HepG2 (cell line): ENCODE measurements at regions not wholly inside any gene's neighbourhood (a gene's known extent, or its start where the extent isn't known, plus 50 kb on each side); places are given as distances from the start of the nearest gene placed in this dataset.
A peak's percentile ranks its signal among the peaks of the same experiment; 100 is the strongest.

Source experiments
- ATAC-seq: fragments of 200-7000 bp; cut with Tn5 transposase; 3 replicates; pipeline ENCODE4 v1.9.1; 2020; ENCODE audit warnings: mild to moderate bottlenecking, moderate library complexity
- BruUV-seq: library from RNA; stranded (reverse); fragments of 400-500 nt; replicated peaks from 2 replicates; lab custom pipeline; 2021; lab: Mats Ljungman, UMichigan
- CTCF ChIA-PET: fragments of 300-600 bp; formaldehyde crosslinking; extraction: SDS; loops from one replicate; lab custom pipeline; 2021; ENCODE audit warnings: low total read pairs, inconsistent platforms, low intra/inter-chr PET ratio; lab: Yijun Ruan, JAX
- POLR2A ChIA-PET: fragments of 350-600 bp; sonication (Branson Sonifier 250); formaldehyde crosslinking; loops from one replicate; lab custom pipeline; 2020; ENCODE audit warnings: antibody characterized with exemption, inconsistent platforms; lab: Yijun Ruan, JAX
- DNase-seq: peaks from one replicate; pipeline ENCODE4 v3.0.0-alpha.2; 2015; ENCODE audit warnings: low spot score
- FAIRE-seq: peaks from 3 replicates; lab custom pipeline; 2011; peaks lifted over from hg19 to GRCh38; lab: Jason Lieb, UNC
- H2AFZ ChIP-seq: one replicate; pipeline ENCODE4 v1.6.1; 2011; ENCODE audit warnings: low read length, inconsistent platforms
- H3K27ac ChIP-seq: fragments of 300-600 bp; 3 replicates; pipeline ENCODE4 v1.8.0; 2011; ENCODE audit warnings: mixed run types, mild to moderate bottlenecking, mixed read lengths, low read length, inconsistent platforms; ENCODE audit not compliant: insufficient read depth; ENCODE audit errors: extremely low read length
- H3K27me3 ChIP-seq, 2 experiments: fragments of 200-600 bp in 1 of 2; 2 replicates in 1 of 2; 3 replicates in 1 of 2; pipeline versions ENCODE4 v1.6.0 to v1.8.0; 2011; ENCODE audit warnings: low read length in 2 of 2, mild to moderate bottlenecking in 2 of 2, moderate library complexity in 2 of 2, inconsistent platforms in 1 of 2; ENCODE audit not compliant: insufficient read depth in 2 of 2, control insufficient read depth in 1 of 2
- H3K36me3 ChIP-seq, 2 experiments: fragments of 200-600 bp in 1 of 2; replicated peaks in 1 of 2; 2 replicates in 1 of 2; 3 replicates in 1 of 2; pipeline versions ENCODE4 v1.5.1 to v1.8.0; 2011; ENCODE audit warnings: low read length in 2 of 2, inconsistent platforms in 1 of 2; ENCODE audit not compliant: insufficient read depth in 2 of 2, control insufficient read depth in 1 of 2
- H3K4me1 ChIP-seq: 2 replicates; pipeline ENCODE4 v1.5.1; 2012; ENCODE audit warnings: low read length, inconsistent platforms; ENCODE audit not compliant: insufficient read depth
- H3K4me2 ChIP-seq: 2 replicates; pipeline ENCODE4 v1.6.0; 2011; ENCODE audit warnings: low read depth, low read length, inconsistent platforms
- H3K4me3 ChIP-seq, 3 experiments: fragments of 200-600 bp in 1 of 3; sonication (generic), shearing (Covaris generic) in 1 of 3; replicated peaks in 1 of 3; 2 replicates each; pipeline ENCODE4 v1.5.1; 2011 to 2016; ENCODE audit warnings: low read length in 3 of 3, inconsistent platforms in 2 of 3, low read depth in 2 of 3, mild to moderate bottlenecking in 2 of 3, control low read depth in 1 of 3, mixed read lengths in 1 of 3; ENCODE audit not compliant: insufficient read depth in 1 of 3
- H3K79me2 ChIP-seq: one replicate; pipeline ENCODE4 v1.6.1; 2011; ENCODE audit warnings: low read length, inconsistent platforms; ENCODE audit not compliant: insufficient read depth
- H3K9ac ChIP-seq: 2 replicates; pipeline ENCODE4 v1.6.0; 2011; ENCODE audit warnings: mild to moderate bottlenecking, low read depth, low read length, inconsistent platforms; ENCODE audit not compliant: insufficient read depth
- H3K9me3 ChIP-seq: 2 replicates; pipeline ENCODE4 v1.5.1; 2012; ENCODE audit warnings: mild to moderate bottlenecking, low read length
- H4K20me1 ChIP-seq: 2 replicates; pipeline ENCODE4 v1.6.0; 2011; ENCODE audit warnings: inconsistent platforms, mild to moderate bottlenecking, low read length, moderate library complexity; ENCODE audit not compliant: insufficient read depth
- CENPX ChIP-seq: sonication (generic); formaldehyde crosslinking; IDR thresholded peaks from 2 replicates; pipeline ENCODE4 v1.9.0; 2021; ENCODE audit warnings: mild to moderate bottlenecking, missing genetic modification reagents, moderate library complexity
- EED ChIP-seq: sonication (generic); formaldehyde crosslinking; IDR thresholded peaks from 2 replicates; pipeline ENCODE4 v1.5.0; 2020; ENCODE audit warnings: mild to moderate bottlenecking, missing genetic modification reagents
- FOXK2 ChIP-seq: fragments of 450-650 bp; IDR thresholded peaks from 2 replicates; pipeline ENCODE4 v1.6.1; 2016
- GLI4 ChIP-seq: sonication (generic); formaldehyde crosslinking; IDR thresholded peaks from 2 replicates; pipeline ENCODE4 v1.5.1; 2020; ENCODE audit warnings: missing genetic modification reagents, mild to moderate bottlenecking, moderate library complexity, borderline replicate concordance
- GPBP1L1 ChIP-seq: sonication (generic); formaldehyde crosslinking; IDR thresholded peaks from 2 replicates; pipeline ENCODE4 v1.5.0; 2020; ENCODE audit warnings: mild to moderate bottlenecking, missing genetic modification reagents
- HDAC6 ChIP-seq: fragments of 200-600 bp; sonication (generic); IDR thresholded peaks from 2 replicates; pipeline ENCODE4 v1.7.0; 2017; ENCODE audit warnings: mild to moderate bottlenecking, antibody characterized with exemption, low read length, low read depth
- HES4 ChIP-seq: sonication (generic); formaldehyde crosslinking; IDR thresholded peaks from 2 replicates; pipeline ENCODE4 v1.9.0; 2021; ENCODE audit warnings: mild to moderate bottlenecking, missing genetic modification reagents, borderline replicate concordance
- HNF1A ChIP-seq, 2 experiments: sonication (generic) in 1 of 2; formaldehyde crosslinking in 1 of 2; IDR thresholded peaks; 2 replicates each; pipeline versions ENCODE4 v1.4.0 to v1.6.1; 2016 to 2020; ENCODE audit warnings: borderline replicate concordance in 1 of 2, low read depth in 1 of 2, mild to moderate bottlenecking in 1 of 2, missing genetic modification reagents in 1 of 2
- HOXA7 ChIP-seq: sonication (generic); formaldehyde crosslinking; IDR thresholded peaks from 2 replicates; pipeline ENCODE4 v1.8.1; 2022; ENCODE audit warnings: mild to moderate bottlenecking, missing genetic modification reagents, moderate library complexity
- KLF16 ChIP-seq, 2 experiments: sonication (generic) in 1 of 2; formaldehyde crosslinking in 1 of 2; IDR thresholded peaks; 2 replicates each; pipeline versions ENCODE4 v1.6.1 to v1.8.0; 2016 to 2023; ENCODE audit warnings: missing genetic modification reagents in 2 of 2, missing compliant biosample characterization in 1 of 2
- MEIS2 ChIP-seq: sonication (generic); formaldehyde crosslinking; IDR thresholded peaks from 2 replicates; pipeline ENCODE4 v1.9.0; 2021; ENCODE audit warnings: mild to moderate bottlenecking, missing genetic modification reagents
- NBN ChIP-seq: fragments of 450-650 bp; conservative IDR thresholded peaks from 2 replicates; pipeline ENCODE4 v1.6.1; 2017
- NFRKB ChIP-seq: fragments of 450-650 bp; IDR thresholded peaks from 2 replicates; pipeline ENCODE4 v1.6.1; 2017
- PLRG1 ChIP-seq: fragments of 450-650 bp; conservative IDR thresholded peaks from 2 replicates; pipeline ENCODE4 v1.6.1; 2016
- RFX5 ChIP-seq: IDR thresholded peaks from 2 replicates; pipeline ENCODE4 v1.6.1; 2011; ENCODE audit warnings: low read depth, low read length, improper control_type of control experiment
- SETDB1 ChIP-seq: sonication (generic); formaldehyde crosslinking; IDR thresholded peaks from 2 replicates; pipeline ENCODE4 v1.5.1; 2020; ENCODE audit warnings: missing genetic modification reagents, mild to moderate bottlenecking, borderline replicate concordance
- STAG1 ChIP-seq: sonication (generic); formaldehyde crosslinking; IDR thresholded peaks from 2 replicates; pipeline ENCODE4 v1.4.0; 2020; ENCODE audit warnings: missing genetic modification reagents
- U2AF1 ChIP-seq: fragments of 200-400 bp; formaldehyde crosslinking; optimal IDR thresholded peaks from 2 replicates; pipeline ENCODE3; 2017; ENCODE audit warnings: mild to moderate bottlenecking, low read depth, low read length
- XBP1 ChIP-seq: sonication (generic); formaldehyde crosslinking; IDR thresholded peaks from 2 replicates; pipeline ENCODE4 v1.5.0; 2020; ENCODE audit warnings: missing genetic modification reagents
- ZNF282 ChIP-seq: fragments of 450-650 bp; IDR thresholded peaks from 2 replicates; pipeline ENCODE4 v1.6.1; 2018; ENCODE audit not compliant: partially characterized antibody
- ZNF431 ChIP-seq: sonication (generic); formaldehyde crosslinking; IDR thresholded peaks from 2 replicates; pipeline ENCODE4 v1.9.0; 2022; ENCODE audit warnings: missing genetic modification reagents, low read depth, mild to moderate bottlenecking, borderline replicate concordance
- ZNF563 ChIP-seq: sonication (generic); formaldehyde crosslinking; IDR thresholded peaks from 2 replicates; pipeline ENCODE4 v1.8.0; 2022; ENCODE audit warnings: mild to moderate bottlenecking, moderate library complexity, missing genetic modification reagents
- ZNF564 ChIP-seq: sonication (generic); formaldehyde crosslinking; IDR thresholded peaks from 2 replicates; pipeline ENCODE4 v1.8.1; 2023; ENCODE audit warnings: mild to moderate bottlenecking, missing genetic modification reagents
- ZNF816 ChIP-seq: sonication (generic); formaldehyde crosslinking; IDR thresholded peaks from 2 replicates; pipeline ENCODE4 v1.8.0; 2022; ENCODE audit warnings: missing genetic modification reagents, mild to moderate bottlenecking, borderline replicate concordance
- WGBS: methylation state at CpG from one replicate; pipeline ENCODE4 v1.1.6; 2017; ENCODE audit warnings: low lambda C conversion rate; 5-methylcytosine and 5-hydroxymethylcytosine counted together
- in situ Hi-C: cut with HindIII; loops from 2 replicates; pipeline ENCODE4 v1.10.0; 2017; ENCODE audit warnings: low pct_unique_long_range_greater_than_20kb; ENCODE audit not compliant: extremely low pct_ligation_motif_present
- intact Hi-C: fragments of 100-400 bp; cut with micrococcal nuclease; formaldehyde crosslinking; loops from one replicate; pipeline ENCODE4 v1.10.0; 2022; ENCODE audit not compliant: unreplicated experiment

GRCh38 chr14:30235485-30235884, 307.8 kb upstream of the PRKD1 start:
- intact Hi-C loops (no loop called here), in situ Hi-C loops (no loop called here)
- no peak overlapping the region for H3K4me2 ChIP-seq
- H3K9ac ChIP-seq: no peak overlapping the region
- no peak overlapping the region for H3K27ac ChIP-seq
- ATAC-seq (no peak), DNase-seq (no peak), FAIRE-seq (no peak)
- 1% methylated on average over 2 of the region's 2 CpGs for WGBS
- no peaks in the 10 kb centered on the region for H3K9me3 ChIP-seq
- no TSS peak for BruUV-seq
- ChIA-PET POLR2A (no interaction called here), CTCF (no interaction called here)
- H3K27me3 ChIP-seq: no peaks in the 10 kb centered on the region
- H2AFZ ChIP-seq: no peak overlapping the region
- H3K79me2 ChIP-seq: no peaks in the 10 kb centered on the region
- H3K4me1 ChIP-seq: no peaks in the 10 kb centered on the region
- no peak overlapping the region for H3K4me3 ChIP-seq
- no peaks in the 10 kb centered on the region for H3K36me3 ChIP-seq
- H4K20me1 ChIP-seq: no peaks in the 10 kb centered on the region
- no peak for TF ChIP-seq HNF1A (IDR thresholded peaks at IDR 0.05; ENCODE audit: low read depth)
- no peak for TF ChIP-seq HNF1A (CRISPR knock-in tag; IDR thresholded peaks at IDR 0.05; ENCODE audit: borderline replicate concordance)
- no peak for TF ChIP-seq U2AF1
- TF ChIP-seq HES4 (CRISPR knock-in tag): no peak
- TF ChIP-seq KLF16 (CRISPR knock-in tag; IDR thresholded peaks at IDR 0.05): no peak
- no peak for TF ChIP-seq MEIS2 (CRISPR knock-in tag)
- no peak for TF ChIP-seq HDAC6
- TF ChIP-seq RFX5: no peak
- TF ChIP-seq CENPX: no peak
- TF ChIP-seq ZNF564 (CRISPR knock-in tag): no peak
- peak; percentile 55 for TF ChIP-seq FOXK2
- TF ChIP-seq SETDB1 (CRISPR knock-in tag): no peak
- no peak for TF ChIP-seq ZNF816 (CRISPR knock-in tag)
- TF ChIP-seq XBP1 (CRISPR knock-in tag): no peak
- no peak for TF ChIP-seq EED
- TF ChIP-seq GLI4 (CRISPR knock-in tag): no peak
- no peak for TF ChIP-seq STAG1 (CRISPR knock-in tag)
- no peak for TF ChIP-seq HOXA7 (CRISPR knock-in tag)
- TF ChIP-seq NFRKB: 0 out of 2 replicates have a peak, but pooled peaks have one; percentile 34
- TF ChIP-seq NBN: peak; percentile 35; the same call in 1 of the 2 replicates
- TF ChIP-seq PLRG1: 0 out of 2 replicates have a peak, but pooled peaks have one; percentile 65
- no peak for TF ChIP-seq ZNF431 (CRISPR knock-in tag)
- TF ChIP-seq ZNF563: no peak
- TF ChIP-seq ZNF282: peak; percentile 79
- no peak for TF ChIP-seq GPBP1L1 (CRISPR knock-in tag)
